GM21367 (cell line): ENCODE measurements at regions not wholly inside any gene's neighbourhood (a gene's known extent, or its start where the extent isn't known, plus 50 kb on each side); places are given as distances from the start of the nearest gene placed in this dataset.
"Not testable (repeated sequence)": the region's sequence is repeated elsewhere in the genome, so short reads cannot be mapped to it uniquely, and the experiment has no call there.

Experiments
- ATAC-seq: cut with Tn5 transposase; IDR thresholded peaks from one replicate; pipeline ENCODE4 v1.9.1; 2021; ENCODE audit not compliant: unreplicated experiment

GRCh38 chr5:124055751-124056150, 543.8 kb downstream of the CSNK1G3 start:
- ATAC-seq: no peak

- ATAC-seq: peak; percentile 43
These were observed 542.6 kb downstream of the CSNK1G3 start for GRCh38 chr5:124054564-124054963.

- no peak for ATAC-seq
These were observed 541.4 kb downstream of the CSNK1G3 start for GRCh38 chr5:124053340-124053739.

- ATAC-seq: no peak
These were observed 540.2 kb downstream of the CSNK1G3 start for GRCh38 chr5:124052201-124052600.

GRCh38 chr5:124050120-124050770, 538.3 kb downstream of the CSNK1G3 start:
- no peak for ATAC-seq

- no peak for ATAC-seq
These were observed 533.4 kb downstream of the CSNK1G3 start for GRCh38 chr5:124045412-124045811.

GRCh38 chr5:124044613-124045012, 532.6 kb downstream of the CSNK1G3 start:
- ATAC-seq: no peak

GRCh38 chr5:124043456-124043855, 531.5 kb downstream of the CSNK1G3 start:
- ATAC-seq: no peak

- ATAC-seq: no peak
These were observed 528.8 kb downstream of the CSNK1G3 start for GRCh38 chr5:124040799-124041198.

- ATAC-seq: no peak
These were observed 527.4 kb downstream of the CSNK1G3 start for GRCh38 chr5:124039410-124039809.

GRCh38 chr5:124036786-124037185, 524.8 kb downstream of the CSNK1G3 start:
- no peak for ATAC-seq

- peak; percentile 98 for ATAC-seq
These were observed 523.0 kb downstream of the CSNK1G3 start for GRCh38 chr5:124034963-124035362.

GRCh38 chr5:124034083-124034700, 522.2 kb downstream of the CSNK1G3 start:
- no peak for ATAC-seq

- no peak for ATAC-seq
These were observed 518.1 kb downstream of the CSNK1G3 start for GRCh38 chr5:124030043-124030491.

GRCh38 chr5:124027441-124027840, 515.5 kb downstream of the CSNK1G3 start:
- no peak for ATAC-seq

GRCh38 chr5:124025306-124025845, 513.4 kb downstream of the CSNK1G3 start:
- ATAC-seq: no peak

GRCh38 chr5:124022966-124023365, 511.0 kb downstream of the CSNK1G3 start:
- no peak for ATAC-seq

GRCh38 chr5:124021776-124022175, 509.8 kb downstream of the CSNK1G3 start:
- ATAC-seq: no peak

GRCh38 chr5:124021066-124021641, 509.2 kb downstream of the CSNK1G3 start:
- no peak for ATAC-seq

- ATAC-seq: not testable (repeated sequence)
These were observed 505.3 kb downstream of the CSNK1G3 start for GRCh38 chr5:124017321-124017720.

GRCh38 chr5:124007675-124008398, 495.9 kb downstream of the CSNK1G3 start:
- ATAC-seq: no peak
